Amniotic stem cell (primary cell): ENCODE measurements at regions not wholly inside any gene's neighbourhood (a gene's known extent, or its start where the extent isn't known, plus 50 kb on each side); places are given as distances from the start of the nearest gene placed in this dataset.
"Not testable (repeated sequence)": the region's sequence is repeated elsewhere in the genome, so short reads cannot be mapped to it uniquely, and the experiment has no call there.

Experiments used
- DNase-seq: peaks from one replicate; lab custom pipeline; 2025; lab: John Stamatoyannopoulos, UW

- DNase-seq: no peak
Observed at GRCh38 chr18:59057969-59058368, 81.7 kb upstream of the SEC11C start.

GRCh38 chr18:59059140-59059539 lies 80.5 kb upstream of the SEC11C start:
- no peak for DNase-seq

GRCh38 chr18:59060551-59060950 lies 79.1 kb upstream of the SEC11C start:
- no peak for DNase-seq

GRCh38 chr18:59061914-59062642 lies 77.6 kb upstream of the SEC11C start:
- DNase-seq: no peak

GRCh38 chr18:59062643-59063006 lies 77.1 kb upstream of the SEC11C start:
- DNase-seq: no peak

GRCh38 chr18:59063300-59063906 lies 76.3 kb upstream of the SEC11C start:
- no peak for DNase-seq

GRCh38 chr18:59063912-59064311 lies 75.8 kb upstream of the SEC11C start:
- DNase-seq: no peak

GRCh38 chr18:59065684-59066083 lies 74.0 kb upstream of the SEC11C start:
- no peak for DNase-seq

GRCh38 chr18:59067873-59068272 lies 71.8 kb upstream of the SEC11C start:
- no peak for DNase-seq

- DNase-seq: no peak
Observed at GRCh38 chr18:59068276-59069071, 71.2 kb upstream of the SEC11C start.

- peak; percentile 23 for DNase-seq
Observed at GRCh38 chr18:59070181-59070912, 69.3 kb upstream of the SEC11C start.

- DNase-seq: no peak
Observed at GRCh38 chr18:59072727-59073421, 66.8 kb upstream of the SEC11C start.

- no peak for DNase-seq
Observed at GRCh38 chr18:59075923-59076322, 63.8 kb upstream of the SEC11C start.

GRCh38 chr18:59079264-59079663 lies 60.4 kb upstream of the SEC11C start:
- no peak for DNase-seq

- not testable (repeated sequence) for DNase-seq
Observed at GRCh38 chr18:59079687-59080501, 59.8 kb upstream of the SEC11C start.

GRCh38 chr18:59083136-59083818 lies 56.4 kb upstream of the SEC11C start:
- no peak for DNase-seq

GRCh38 chr18:59085126-59085794 lies 54.4 kb upstream of the SEC11C start:
- no peak for DNase-seq

- peak; percentile 17 for DNase-seq
Observed at GRCh38 chr18:59085797-59086196, 53.9 kb upstream of the SEC11C start.

- DNase-seq: no peak
Observed at GRCh38 chr18:59086522-59086921, 53.2 kb upstream of the SEC11C start.

- DNase-seq: no peak
Observed at GRCh38 chr18:59087391-59087790, 52.3 kb upstream of the SEC11C start.
